Activated CD4-positive, alpha-beta T cell treated with anti-CD3 and anti-CD28 coated beads, Interleukin-2, amount 50 U/mL, for 1 hour (primary cell): ENCODE measurements at regions not wholly inside any gene's neighbourhood (a gene's known extent, or its start where the extent isn't known, plus 50 kb on each side); places are given as distances from the start of the nearest gene placed in this dataset.
"Not testable (repeated sequence)": the region's sequence is repeated elsewhere in the genome, so short reads cannot be mapped to it uniquely, and the experiment has no call there.

Experiments used
- DNase-seq: peaks from one replicate; pipeline ENCODE4 v3.0.0-alpha.2; 2020

GRCh38 chr3:163361357-163361878 is 1716.9 kb downstream of the SI start:
- not testable (repeated sequence) for DNase-seq

- DNase-seq: no peak
These were observed 1730.4 kb downstream of the SI start for GRCh38 chr3:163347944-163348343.

DNA sequence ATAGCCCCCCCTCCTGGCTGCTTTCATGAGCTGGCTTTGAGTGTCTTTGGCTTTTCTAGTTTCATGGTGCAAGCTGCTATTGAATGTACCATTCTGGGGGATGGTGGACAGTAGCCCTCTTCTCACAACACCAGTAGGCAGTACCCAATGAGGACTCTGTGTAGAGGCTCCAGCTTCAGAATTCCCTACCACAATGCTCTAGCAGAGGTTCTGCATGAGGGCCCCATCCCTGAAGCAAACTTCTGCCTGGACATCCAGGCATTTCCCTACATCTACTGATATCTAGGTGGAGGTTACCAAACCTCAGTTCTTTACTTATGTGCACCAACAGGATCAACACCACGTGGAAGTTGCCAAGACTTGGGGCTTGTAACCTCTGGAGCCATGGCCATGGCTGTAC is 1742.9 kb downstream of the SI start:
- DNase-seq: no peak

DNA sequence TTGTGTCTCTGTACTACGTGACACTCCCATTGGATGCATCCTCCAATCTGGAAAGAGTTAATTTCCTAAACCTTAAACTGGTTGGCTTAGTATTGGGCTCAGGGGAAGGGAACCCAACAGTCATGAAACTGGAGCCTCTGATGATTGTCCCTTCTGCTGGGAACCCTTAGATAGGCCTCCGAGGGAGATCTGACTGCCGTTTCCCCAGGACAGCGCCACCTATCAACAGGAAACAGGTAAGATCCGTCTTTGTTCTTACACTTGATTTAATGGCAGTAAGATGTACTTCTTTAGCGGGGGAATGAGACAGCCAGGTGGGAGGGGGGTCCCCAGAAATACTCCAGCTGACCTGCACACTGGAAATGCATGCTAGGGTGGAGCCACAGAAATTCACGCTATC is 1749.6 kb downstream of the SI start:
- DNase-seq: no peak

DNA sequence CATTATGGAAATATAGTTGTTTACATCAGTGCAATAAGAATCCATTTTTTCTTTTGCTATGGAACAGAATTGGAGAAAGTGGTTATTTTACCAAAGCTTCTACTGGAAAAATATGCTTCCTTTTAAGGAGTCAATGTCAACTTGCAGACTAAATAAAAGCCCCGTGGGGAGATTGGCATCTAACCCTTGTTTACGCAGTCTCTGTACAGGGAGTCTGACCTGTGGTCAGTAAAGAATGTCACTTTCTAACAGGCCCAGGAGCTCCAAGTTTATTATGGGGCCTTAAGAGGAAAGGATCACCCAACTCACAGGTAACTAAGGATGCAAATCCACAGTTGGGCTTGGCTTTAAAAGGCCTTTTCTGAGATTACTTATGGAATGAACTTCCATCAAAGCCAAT is 1751.2 kb downstream of the SI start:
- DNase-seq: no peak

- no peak for DNase-seq
These were observed 1762.5 kb downstream of the SI start for GRCh38 chr3:163315786-163316185.

- DNase-seq: no peak
These were observed 1771.9 kb downstream of the SI start for GRCh38 chr3:163306405-163306804.

- no peak for DNase-seq
These were observed 1777.1 kb downstream of the OTOL1 start for GRCh38 chr3:163273694-163274093.

- DNase-seq: no peak
These were observed 1770.1 kb downstream of the OTOL1 start for GRCh38 chr3:163266731-163267130.

DNA sequence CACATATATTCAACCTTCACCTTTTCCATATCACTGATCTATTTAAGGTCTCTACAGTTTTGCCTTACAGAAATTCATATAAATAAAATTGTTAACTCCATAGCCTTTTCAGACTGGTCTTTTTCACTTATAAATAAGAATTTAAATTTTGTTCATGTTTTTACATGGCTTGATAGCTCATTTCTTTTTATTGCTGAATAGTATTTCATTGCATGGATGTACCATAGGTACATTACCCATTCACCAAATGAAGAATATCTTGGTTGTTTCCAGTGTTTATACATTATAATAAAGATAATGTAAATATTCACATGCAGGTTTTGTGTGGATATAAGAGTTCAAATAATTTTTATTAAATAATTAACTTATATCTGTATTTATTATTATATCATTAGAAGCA is 1765.0 kb downstream of the OTOL1 start:
- DNase-seq: no peak

DNA sequence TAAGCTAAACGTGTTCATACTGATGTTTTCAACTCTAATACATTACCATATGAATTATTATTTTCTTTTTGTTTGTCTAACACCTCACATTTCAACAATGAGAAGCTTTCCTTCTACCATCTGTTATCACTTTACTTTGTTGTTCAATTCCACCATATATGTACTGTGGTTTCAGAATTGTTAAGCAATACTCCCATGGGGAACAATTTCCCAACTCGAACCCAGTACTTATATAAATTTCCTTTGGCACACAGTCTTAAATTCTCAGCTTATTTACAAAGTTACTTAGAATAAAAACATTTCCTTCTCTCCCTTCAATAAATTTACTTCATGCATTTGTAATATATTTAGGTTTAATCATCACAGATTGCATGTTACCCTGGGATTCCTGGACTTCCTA is 1764.4 kb downstream of the OTOL1 start:
- no peak for DNase-seq

DNA sequence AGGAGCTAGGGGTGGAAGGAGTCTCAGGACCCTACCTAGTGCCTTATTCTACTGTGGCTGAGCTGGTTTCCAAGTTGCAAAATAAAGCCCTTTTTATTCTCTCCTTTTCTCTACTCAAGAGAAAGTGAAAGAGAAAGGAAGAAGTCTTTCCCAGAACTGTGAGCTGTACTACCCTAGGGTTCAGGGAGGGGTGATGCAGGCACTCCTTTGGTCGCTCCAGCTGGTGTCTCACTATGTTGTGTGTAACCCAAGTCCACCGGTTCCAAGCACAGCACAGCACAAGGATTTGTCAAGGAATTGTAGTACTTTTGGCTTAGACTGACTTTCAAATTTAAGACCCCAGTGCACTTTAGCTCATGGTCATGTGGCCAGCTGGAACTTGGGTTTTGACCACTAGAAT is 1721.7 kb downstream of the OTOL1 start:
- no peak for DNase-seq

DNA sequence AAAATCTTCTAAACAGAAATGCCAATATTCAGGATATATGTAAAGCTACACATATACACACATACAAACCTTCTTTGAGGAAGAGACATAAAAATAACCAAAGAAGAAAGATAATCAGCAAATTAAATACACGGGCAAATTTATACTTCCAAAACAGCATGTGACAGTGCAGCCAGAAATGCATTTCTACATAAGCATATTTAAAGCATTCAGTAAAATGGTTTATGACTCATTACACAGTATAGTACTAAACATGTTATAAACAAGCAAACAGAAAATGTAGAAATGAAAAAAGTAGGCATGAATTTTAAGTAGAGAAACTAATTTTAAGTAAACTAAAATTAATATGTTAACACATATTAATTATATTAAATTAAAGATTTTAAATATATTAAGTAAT is 1717.2 kb downstream of the OTOL1 start:
- DNase-seq: no peak

DNA sequence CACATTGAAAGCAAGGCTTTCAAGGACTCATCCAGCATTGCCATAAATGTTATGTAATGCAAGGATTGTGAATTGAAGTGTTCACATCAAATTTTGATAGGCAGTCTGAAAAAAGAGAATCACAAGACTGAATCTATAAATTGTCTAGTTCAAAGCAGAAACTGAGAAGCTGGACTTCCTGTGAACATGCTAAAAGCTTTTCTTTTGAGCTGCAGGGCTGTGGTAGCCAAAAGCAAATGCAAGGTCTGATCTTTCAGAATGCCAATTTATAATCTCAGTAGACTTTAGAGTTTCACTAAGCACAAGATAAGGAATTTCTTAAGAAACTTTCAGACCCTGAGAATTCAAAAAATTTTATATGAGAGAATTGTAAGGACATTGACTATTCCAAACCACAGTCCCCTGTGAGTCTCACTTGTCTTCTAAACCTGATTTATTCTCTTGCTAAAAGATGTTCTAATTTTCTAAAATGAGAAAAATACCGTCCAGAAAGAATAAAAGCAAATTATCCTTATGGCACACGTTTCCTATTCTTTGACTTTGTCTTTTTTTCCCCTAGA is 1700.3 kb downstream of the OTOL1 start:
- no peak for DNase-seq

- DNase-seq: no peak
These were observed 1699.6 kb downstream of the OTOL1 start for GRCh38 chr3:163196245-163196644.

DNA sequence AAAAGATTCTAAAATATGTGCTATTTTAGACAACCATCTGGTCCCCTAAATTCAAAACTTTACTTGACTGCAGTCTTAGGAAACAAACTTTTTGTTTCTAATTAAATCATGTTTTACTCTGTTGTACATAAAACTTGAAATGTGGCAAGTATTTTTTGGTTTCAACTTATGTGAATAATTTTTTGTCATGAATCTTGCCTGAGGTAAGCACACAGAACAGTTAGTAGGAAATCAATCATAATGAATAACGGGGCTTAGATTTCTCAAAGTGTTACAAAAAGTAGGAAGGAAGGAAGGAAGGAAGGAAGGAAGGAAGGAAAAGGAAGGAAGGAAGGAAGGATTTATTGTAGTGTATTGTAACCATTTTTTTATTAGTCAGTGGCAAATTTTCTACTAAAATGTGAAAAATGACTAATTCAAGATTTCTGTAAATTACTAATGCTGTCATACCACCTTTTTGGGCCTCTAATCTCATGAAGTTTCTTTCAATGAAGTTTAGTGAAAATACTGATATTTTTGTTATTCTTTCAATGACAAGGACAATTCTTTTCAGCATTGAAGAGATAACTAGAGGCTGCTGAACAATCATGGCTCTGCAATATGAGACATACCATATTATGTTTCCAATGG is 1689.2 kb downstream of the OTOL1 start:
- no peak for DNase-seq

GRCh38 chr3:163175970-163176369 is 1679.4 kb downstream of the OTOL1 start:
- DNase-seq: no peak

DNA sequence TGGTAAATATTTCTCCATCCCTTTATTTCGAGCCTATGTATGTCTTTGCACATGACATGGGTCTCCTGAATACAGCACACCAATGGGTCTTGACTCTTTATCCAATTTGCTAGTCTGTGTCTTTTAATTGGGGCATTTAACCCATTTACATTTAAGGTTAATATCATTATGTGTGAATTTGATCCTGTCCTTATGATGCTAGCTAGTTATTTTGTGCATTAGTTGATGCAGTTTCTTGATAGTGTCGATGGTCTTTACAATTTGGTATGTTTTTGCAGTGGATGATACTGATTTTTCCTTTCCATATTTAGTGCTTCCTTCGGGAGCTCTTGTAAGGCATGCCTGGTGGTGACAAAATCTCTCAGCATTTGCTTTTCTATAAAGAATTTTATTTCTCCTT is 1675.9 kb downstream of the OTOL1 start:
- DNase-seq: not testable (repeated sequence)

- DNase-seq: no peak
These were observed 1669.6 kb downstream of the OTOL1 start for GRCh38 chr3:163166197-163166596.

DNA sequence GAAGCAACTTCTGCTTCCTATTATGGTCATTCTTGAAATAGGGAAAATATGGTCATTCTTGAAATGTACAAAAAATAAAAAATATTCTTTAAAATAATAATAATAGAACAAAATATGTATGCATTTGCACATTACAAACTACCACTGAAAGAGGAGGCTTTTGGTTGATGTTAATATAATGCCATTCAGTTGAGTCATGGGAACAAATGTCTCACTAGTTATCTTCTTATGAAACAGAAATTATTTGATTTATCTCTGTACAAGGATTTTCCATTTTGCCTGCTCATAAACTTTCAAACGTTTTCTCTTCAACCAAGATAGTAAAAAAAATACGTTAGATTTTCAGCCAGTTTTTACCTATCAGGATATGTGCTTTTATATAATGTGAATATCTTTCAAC is 1662.7 kb downstream of the OTOL1 start:
- no peak for DNase-seq

GRCh38 chr3:163139600-163139999 is 1643.0 kb downstream of the OTOL1 start:
- DNase-seq: no peak

DNA sequence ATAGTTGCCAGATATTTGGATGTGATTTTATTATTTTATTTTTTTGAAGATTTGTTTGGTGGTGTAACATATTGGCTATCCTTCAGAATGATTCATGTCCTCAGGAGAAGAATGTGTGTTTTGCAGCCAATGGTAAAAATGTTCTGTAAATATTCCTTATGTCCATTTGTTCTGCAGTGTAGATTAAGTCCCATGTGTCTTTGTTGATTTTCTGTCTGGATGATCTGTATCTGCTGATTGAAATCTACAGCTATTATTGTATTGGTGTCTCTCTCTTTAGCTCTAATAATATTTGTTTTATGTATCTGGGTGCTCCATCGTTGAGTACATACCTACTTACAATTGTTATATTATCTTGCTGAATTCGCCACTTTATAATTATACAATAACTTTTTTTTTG is 1641.7 kb downstream of the OTOL1 start:
- no peak for DNase-seq

GRCh38 chr3:163132111-163132510 is 1635.5 kb downstream of the OTOL1 start:
- no peak for DNase-seq

DNA sequence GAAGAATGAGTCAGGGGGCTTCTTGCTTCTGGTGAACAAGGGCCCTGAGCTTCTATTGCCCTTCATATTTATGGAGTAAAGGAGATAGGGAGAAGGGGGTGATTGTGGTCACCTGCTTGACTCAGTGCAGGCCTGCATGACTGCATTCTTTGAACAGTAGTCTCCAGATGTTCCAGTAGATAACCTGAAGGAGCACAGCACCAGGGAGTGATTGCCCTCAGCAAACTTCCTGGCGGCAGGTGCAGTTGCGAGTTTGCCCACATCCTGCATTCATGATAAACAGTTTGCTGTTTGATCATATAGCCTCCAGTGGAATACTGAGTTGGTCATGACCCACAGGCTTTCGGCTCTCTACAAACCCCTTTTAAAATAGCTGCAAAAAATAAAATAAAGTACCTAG is 1632.7 kb downstream of the OTOL1 start:
- no peak for DNase-seq

- DNase-seq: no peak
These were observed 1629.5 kb downstream of the OTOL1 start for GRCh38 chr3:163126115-163126514.
